GM12864 (cell line): ENCODE measurements at regions not wholly inside any gene's neighbourhood (a gene's known extent, or its start where the extent isn't known, plus 50 kb on each side); places are given as distances from the start of the nearest gene placed in this dataset.
"Not testable (repeated sequence)": the region's sequence is repeated elsewhere in the genome, so short reads cannot be mapped to it uniquely, and the experiment has no call there.

Experiments used
- DNase-seq: peaks from one replicate; pipeline ENCODE4 v3.0.0-alpha.2; 2011; ENCODE audit warnings: low read depth
- H3K4me3 ChIP-seq: 2 replicates; pipeline ENCODE4 v1.5.1; 2011; ENCODE audit warnings: mild to moderate bottlenecking, low read depth, low read length, control low read depth
- TF ChIP-seq, protein P1 (sequence below): IDR thresholded peaks from 2 replicates; pipeline ENCODE4 v1.5.1; 2011; ENCODE audit warnings: low read depth, mild to moderate bottlenecking, moderate library complexity, low read length, control low read depth, inconsistent platforms; ENCODE audit errors: missing control alignments

DNA sequence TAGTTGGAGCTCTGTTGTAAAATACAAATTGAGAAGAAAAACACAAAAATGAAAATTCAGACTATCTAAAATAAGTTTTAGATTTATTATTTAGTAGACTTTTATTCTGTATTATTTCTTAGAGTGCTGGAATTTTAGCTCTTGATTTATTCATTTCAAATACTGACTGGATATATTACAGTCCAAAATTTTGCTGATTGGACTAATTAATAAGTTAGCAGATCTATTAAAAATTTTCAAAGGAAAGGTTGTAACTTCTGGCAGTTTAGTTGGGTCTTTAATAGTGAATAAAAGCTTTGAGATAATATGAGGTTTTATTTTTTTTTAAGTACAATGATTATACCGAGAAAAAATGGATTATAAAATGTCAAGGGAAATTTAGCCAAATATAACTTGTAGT is 1224.9 kb upstream of the SPRY2 start:
- TF ChIP-seq, protein P1, sequence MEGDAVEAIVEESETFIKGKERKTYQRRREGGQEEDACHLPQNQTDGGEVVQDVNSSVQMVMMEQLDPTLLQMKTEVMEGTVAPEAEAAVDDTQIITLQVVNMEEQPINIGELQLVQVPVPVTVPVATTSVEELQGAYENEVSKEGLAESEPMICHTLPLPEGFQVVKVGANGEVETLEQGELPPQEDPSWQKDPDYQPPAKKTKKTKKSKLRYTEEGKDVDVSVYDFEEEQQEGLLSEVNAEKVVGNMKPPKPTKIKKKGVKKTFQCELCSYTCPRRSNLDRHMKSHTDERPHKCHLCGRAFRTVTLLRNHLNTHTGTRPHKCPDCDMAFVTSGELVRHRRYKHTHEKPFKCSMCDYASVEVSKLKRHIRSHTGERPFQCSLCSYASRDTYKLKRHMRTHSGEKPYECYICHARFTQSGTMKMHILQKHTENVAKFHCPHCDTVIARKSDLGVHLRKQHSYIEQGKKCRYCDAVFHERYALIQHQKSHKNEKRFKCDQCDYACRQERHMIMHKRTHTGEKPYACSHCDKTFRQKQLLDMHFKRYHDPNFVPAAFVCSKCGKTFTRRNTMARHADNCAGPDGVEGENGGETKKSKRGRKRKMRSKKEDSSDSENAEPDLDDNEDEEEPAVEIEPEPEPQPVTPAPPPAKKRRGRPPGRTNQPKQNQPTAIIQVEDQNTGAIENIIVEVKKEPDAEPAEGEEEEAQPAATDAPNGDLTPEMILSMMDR: no peak
- H3K4me3 ChIP-seq: no peak overlapping the region
- DNase-seq: no peak

DNA sequence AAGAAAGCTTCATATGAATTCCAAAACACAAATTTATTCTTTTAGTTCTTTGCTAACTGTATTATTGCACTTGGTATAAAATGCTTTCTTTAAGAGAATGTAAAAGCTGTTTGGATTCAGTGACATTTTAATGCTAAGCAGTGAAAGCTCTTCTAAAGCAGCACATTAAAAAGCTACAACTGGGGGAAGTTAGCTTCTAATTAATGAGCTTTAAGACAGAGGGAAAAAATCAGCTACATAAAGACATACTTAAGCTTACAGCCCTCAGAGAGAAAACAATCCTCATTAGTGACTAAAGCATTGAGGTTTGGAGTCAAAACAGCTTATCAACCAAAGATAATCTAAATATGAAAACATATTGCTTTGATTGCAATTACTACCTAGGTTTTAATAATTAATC is 1222.2 kb upstream of the SPRY2 start:
- H3K4me3 ChIP-seq: no peak overlapping the region
- DNase-seq: no peak
- TF ChIP-seq, protein P1: no peak

DNA sequence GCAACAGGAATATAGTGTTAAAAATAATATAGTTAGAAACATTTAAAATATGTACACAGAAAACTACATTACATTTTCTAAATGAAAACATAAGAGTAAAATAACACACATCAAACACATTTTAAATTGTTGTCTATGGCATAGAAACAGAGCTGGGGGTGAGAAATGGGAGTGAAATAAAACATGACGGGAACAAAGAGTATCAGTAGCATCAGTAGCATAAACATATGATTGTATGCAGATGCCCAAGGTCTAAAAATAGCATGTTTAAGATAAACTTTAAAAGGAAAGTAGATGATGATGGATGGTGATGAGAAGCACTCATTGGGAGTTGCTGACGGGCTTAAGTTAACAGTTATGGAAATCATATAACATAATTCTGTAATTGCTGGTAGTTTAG is 1221.7 kb upstream of the SPRY2 start:
- TF ChIP-seq, protein P1: no peak
- DNase-seq: no peak
- no peak overlapping the region for H3K4me3 ChIP-seq

DNA sequence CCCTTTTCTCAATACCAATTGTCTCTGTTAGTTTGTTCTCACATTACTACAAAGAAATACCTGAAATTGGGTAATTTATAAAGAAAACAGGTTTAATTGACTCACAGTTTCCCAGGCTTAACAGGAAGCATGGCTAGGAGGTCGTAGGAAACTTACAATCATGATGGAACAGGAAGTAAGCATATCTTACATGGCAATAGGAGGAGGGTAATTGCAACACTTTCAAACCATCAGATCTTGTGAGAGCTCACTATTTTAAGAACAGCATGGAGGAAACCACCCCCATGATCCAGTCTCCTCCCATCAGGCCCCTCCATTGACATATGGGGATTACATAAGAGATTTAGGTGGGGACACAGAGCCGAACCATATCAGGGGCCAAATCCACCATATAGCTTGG is 1210.1 kb upstream of the SPRY2 start:
- H3K4me3 ChIP-seq: no peak overlapping the region
- DNase-seq: no peak
- TF ChIP-seq, protein P1: no peak

DNA sequence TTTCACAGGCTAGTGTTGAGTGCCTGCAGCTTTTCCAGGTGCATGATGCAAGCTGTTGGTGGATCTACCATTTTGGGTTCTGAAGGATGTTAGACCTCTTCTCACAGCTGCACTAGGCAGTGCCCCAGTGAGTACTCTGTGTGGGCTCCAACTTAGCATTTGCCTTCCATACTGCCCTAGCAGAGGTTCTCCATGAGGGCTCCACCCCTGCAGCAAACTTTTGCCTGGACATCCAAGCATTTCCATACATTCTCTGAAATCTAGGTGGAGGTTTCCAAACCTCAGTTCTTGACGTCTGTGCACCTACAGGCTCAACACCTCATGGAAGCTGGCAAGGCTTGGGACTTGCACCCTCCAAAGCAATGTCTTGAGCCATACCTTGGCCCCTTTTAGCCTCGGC is 1205.4 kb upstream of the SPRY2 start:
- not testable (repeated sequence) for H3K4me3 ChIP-seq, DNase-seq

DNA sequence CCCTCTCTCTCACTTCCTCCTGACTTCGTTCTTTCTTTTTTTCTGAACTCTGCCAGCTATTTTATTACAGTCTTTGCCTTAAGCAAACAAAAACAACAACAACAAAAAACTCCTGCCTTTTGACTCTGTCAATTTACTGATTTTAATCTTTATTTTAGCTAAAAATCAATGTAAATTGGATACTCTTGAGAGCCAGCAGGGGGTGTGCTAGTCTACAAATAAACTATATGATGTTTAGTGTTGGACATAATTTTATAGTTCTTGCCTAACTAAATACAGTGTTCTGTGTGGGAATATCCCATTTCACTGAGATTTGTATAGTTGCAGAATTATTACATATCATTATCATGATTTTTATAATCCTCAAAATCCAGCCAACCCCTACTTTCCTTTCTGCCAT is 1199.9 kb upstream of the SPRY2 start:
- H3K4me3 ChIP-seq: no peak overlapping the region
- TF ChIP-seq, protein P1: no peak
- DNase-seq: no peak

DNA sequence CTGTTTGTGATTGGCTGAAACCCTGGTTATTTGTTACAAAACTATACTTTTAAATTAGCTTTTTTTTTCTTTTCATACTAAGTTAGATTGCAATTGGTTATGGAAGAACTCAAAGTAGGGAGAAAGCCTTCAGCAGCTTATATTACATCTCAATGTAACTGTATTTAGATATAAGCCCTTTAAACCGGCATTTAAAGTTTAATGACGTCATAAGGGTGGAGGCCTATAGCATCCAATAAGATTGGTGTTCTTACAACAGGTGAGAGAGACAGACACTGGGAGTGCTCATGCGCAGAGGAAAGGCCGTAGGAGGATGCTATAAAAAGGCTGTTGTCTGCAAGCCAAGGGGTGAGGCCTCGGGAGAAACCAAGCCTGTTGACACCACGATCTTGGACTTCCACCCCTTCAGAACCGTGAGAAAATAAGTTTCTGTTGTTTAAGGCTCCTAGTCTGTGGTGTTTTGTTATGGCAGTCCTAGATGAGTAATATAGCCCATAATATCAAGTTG is 1198.8 kb upstream of the SPRY2 start:
- H3K4me3 ChIP-seq: no peak overlapping the region
- TF ChIP-seq, protein P1: no peak

More for the DNA sequence above, 1198.8 kb upstream of the SPRY2 start:
- no peak for DNase-seq
